GM12873 (cell line): ENCODE measurements at regions not wholly inside any gene's neighbourhood (a gene's known extent, or its start where the extent isn't known, plus 50 kb on each side); places are given as distances from the start of the nearest gene placed in this dataset.

Source experiments
- TF ChIP-seq, protein P1 (sequence below): IDR thresholded peaks from 2 replicates; pipeline ENCODE4 v1.5.1; 2012; ENCODE audit warnings: low read depth, mild to moderate bottlenecking, moderate library complexity, low read length, control low read depth; ENCODE audit not compliant: insufficient read depth; ENCODE audit errors: missing control alignments

DNA sequence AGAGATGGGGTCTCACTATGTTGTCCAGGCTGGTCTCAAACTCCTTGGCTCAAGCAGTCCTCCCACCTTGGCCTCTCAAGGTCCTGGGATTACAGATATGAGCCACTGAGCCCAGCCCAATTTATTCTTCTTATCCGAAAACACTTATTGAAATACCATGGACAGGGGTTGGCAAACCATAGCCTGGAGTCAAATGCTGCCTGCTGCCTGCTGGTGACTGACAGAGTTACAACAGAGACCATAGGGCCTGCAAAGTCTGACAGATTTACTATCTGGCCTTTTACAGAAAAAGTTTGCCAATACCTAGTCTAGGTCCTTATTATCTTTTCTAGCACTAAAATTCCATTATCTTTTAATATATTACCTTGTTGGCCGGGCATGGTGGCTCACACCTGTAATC, 87.1 kb upstream of the ZNF281 start:
- TF ChIP-seq, protein P1, sequence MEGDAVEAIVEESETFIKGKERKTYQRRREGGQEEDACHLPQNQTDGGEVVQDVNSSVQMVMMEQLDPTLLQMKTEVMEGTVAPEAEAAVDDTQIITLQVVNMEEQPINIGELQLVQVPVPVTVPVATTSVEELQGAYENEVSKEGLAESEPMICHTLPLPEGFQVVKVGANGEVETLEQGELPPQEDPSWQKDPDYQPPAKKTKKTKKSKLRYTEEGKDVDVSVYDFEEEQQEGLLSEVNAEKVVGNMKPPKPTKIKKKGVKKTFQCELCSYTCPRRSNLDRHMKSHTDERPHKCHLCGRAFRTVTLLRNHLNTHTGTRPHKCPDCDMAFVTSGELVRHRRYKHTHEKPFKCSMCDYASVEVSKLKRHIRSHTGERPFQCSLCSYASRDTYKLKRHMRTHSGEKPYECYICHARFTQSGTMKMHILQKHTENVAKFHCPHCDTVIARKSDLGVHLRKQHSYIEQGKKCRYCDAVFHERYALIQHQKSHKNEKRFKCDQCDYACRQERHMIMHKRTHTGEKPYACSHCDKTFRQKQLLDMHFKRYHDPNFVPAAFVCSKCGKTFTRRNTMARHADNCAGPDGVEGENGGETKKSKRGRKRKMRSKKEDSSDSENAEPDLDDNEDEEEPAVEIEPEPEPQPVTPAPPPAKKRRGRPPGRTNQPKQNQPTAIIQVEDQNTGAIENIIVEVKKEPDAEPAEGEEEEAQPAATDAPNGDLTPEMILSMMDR = no peak

DNA sequence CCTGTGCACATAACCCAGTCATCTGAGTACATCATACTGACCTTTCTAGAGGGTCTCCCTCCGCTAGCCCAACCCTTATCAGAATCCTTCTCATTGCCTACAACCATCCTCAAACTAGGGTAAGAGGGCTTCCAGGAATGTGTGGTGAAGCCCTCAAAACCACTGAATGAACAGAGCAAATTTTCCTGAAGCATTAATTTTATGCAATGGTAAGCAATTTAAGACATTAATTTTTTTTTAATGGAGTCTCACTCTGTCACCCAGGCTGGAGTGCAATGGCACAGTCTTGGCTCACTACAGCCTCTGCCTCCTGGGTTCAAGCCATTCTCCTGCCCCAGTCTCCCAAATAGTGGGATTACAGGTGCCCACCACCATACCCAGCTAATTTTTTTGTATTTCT, 86.1 kb upstream of the ZNF281 start:
- TF ChIP-seq, protein P1 = no peak

DNA sequence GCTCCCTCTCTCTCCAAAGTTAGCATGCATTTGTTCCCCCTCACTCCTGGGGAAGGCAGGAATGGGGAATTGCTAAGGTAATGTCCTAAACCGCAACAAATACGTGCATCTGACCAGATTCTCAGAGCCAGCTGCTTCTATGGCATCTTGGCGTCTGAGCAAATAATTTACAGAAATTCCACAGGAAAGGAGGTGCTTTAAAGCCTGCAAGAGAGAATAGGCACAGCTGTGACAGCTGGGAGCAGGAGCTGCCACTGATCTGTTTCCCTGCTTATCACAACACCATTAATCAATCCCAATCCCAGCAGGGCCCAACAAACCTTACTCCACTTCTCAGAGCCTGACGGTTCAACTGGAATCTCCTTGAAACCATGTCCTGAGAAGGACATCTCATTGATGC, 83.5 kb upstream of the ZNF281 start:
- TF ChIP-seq, protein P1 = no peak

DNA sequence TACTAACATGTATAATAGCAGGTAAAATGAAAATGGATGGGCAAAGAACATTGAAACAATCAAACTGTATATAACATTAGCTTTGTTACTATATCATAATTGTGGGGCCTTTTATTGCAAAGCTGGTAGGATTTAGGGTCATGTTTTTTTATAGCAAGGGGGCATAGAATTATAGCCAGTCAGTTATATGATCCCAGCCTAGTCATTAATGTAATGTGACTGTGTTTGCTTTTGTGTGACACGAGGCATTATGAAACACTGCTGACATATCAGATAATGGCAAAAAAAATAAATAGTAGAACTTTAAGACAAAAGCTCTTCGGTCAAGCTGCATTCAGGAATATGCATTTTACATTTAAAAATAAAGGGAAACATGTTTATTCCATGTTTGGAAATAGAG, 81.3 kb upstream of the ZNF281 start:
- TF ChIP-seq, protein P1 = no peak

DNA sequence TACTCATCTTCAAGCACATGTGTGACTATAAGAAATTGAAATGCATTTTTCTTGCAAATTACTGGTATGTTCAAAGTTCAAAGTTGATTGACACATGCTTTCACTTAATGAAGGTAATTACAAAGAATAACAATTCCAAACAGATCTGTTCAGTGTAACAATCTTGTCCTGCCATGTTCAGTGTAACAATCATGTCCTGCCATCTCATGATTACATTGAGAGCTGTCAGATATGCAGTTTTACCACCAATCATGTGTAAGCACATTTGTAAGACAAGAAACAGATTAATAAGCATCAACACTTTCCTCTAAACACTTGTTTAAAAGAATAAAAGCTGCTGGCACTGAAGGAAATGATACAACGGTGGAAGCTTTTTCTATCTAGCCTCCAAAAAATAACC, 80.3 kb upstream of the ZNF281 start:
- TF ChIP-seq, protein P1 = no peak

DNA sequence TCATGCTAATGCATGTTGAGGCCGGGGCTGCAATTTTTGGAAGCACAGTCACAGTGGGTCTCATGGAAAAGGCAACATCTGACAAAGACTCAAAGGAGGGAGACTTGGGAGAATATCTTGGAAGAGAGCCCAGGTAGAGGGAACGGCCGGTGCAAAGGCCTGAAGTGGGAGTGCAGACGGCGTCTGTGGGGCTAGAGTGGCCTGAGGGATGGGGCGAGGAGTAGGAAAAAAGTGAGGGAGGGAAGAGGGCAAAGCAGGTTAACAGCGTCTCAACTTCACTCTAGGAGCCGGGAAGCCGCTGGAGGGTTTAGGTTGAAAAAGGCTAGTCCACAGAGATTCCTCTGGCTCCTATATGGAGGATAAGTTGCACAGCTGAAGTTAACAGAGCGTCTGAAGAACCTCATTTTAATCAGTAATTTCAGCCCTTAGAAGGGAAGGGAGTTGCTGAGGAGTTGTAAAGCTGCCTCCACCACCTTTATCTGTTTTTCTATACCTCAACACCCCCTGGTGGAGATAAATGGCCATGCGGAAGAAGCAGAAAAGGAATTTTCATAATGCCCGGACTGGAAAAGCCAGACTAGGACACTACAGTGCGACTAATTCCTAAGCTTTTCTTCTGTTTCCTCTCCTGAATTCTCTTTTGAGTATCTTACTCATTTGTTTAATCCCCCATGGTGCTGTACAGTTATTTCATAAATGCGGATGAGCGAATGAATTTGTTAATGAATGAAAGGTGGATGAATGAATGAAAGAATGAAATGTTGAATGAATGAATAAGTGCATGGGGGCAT, 78.7 kb upstream of the ZNF281 start:
- TF ChIP-seq, protein P1 = peak; percentile 77

DNA sequence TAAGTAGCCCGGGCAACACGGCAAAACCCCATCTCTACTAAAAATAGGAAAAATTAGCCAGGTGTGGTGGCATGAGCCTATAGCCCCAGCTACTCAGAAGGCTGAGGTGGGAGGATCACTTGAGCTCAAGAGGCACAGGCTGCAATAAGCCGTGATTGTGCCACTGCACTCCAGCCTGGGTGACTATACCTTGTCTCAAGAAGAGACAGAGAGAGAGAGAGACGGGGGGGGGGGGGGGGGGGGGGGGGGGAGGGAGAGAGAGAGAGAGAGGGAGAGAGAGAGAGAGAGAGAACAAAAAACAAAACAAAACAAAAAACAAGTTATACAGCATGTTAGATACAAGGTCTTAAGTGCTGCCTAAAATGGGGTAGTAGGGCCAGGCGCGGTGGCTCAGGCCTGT, 77.8 kb upstream of the ZNF281 start:
- TF ChIP-seq, protein P1 = no peak
